GM19397 (cell line): ENCODE measurements at regions not wholly inside any gene's neighbourhood (a gene's known extent, or its start where the extent isn't known, plus 50 kb on each side); places are given as distances from the start of the nearest gene placed in this dataset.
"Not testable (repeated sequence)": the region's sequence is repeated elsewhere in the genome, so short reads cannot be mapped to it uniquely, and the experiment has no call there.

Experiments
- ATAC-seq: cut with Tn5 transposase; IDR thresholded peaks from one replicate; pipeline ENCODE4 v1.9.1; 2021; ENCODE audit warnings: mild to moderate bottlenecking, moderate library complexity; ENCODE audit not compliant: unreplicated experiment

DNA sequence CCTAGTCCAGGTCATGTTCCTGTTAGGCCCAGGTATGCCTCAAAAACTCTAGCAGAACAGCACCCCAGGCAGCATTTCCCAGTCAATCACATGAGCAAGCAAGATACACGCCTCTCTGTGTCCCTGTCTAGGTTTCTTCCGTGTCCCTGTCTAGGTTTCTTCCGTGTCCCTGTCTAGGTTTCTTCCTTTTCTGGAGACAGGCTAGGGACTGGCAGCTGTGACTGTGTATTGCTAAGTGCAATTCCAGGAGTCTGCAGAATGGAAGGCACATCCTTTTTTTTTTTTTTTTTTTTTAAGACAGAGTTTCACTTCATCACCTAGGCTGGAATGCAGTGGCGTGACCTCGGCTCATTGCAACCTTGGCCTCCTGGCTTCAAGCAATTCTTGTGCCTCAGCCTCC lies 77.6 kb downstream of the SETD4 start:
- no peak for ATAC-seq

GRCh38 chr21:35981514-35982070 lies 78.7 kb downstream of the SETD4 start:
- ATAC-seq = no peak

GRCh38 chr21:35980821-35981220 lies 79.5 kb downstream of the SETD4 start:
- no peak for ATAC-seq

DNA sequence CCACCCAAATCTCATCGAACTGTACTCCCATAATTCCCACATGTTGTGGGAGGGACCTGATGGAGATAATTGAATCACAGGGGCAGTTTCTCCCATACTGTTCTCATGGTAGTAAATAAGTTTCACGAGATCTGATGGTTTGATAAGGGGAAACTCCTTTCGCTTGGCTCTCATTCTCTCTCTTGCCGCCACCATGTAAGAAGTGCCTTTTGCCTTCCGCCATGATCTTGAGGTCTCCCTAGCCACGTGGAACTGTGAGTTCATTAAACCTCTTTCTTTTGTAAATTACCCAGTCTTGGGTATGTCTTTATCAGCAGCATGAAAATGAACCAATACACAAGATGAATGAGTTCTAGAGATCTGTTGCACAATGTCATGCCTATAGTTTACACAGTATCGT lies 82.5 kb downstream of the SETD4 start:
- not testable (repeated sequence) for ATAC-seq

GRCh38 chr21:35976929-35977328 lies 83.4 kb downstream of the SETD4 start:
- ATAC-seq = no peak

DNA sequence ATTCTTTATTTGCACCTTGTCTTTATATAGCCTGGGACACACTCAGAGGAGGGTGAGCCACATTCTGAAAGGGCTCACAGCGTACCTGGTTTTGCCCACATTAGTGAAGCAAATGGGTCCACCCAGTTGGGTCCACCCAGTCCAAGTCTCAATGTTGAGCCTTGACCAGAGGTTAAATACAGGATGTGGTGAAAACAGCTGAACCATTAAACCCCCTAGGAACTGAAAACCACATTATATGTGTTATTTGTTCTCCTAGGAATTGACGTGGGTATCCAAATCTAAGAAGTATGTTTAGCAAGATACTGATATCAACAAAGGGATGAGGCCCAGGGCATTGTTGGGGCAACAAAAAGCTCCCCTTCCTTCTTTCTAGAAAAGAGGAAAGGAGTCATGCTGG lies 83.8 kb downstream of the SETD4 start:
- ATAC-seq = no peak

DNA sequence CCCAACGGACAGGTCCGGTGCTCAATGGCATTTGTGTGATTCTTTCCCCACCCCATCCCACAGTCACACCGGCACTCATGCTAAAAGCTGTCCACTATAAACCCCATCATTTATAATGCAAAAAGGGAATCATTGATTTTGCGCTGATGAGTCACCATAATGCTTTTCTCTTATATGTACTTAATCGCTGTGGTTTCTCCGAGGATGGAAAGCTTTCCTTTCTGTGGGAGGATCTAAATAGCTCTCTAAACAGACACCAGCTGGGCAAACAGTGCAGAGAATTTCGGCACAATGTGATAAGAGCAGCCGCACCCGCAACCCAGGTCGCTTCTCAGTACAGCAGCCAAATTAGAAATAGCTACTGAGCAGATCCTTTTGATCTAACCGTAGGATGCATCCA lies 85.6 kb downstream of the SETD4 start:
- no peak for ATAC-seq

GRCh38 chr21:35971824-35972223 lies 88.5 kb downstream of the SETD4 start:
- ATAC-seq = no peak

DNA sequence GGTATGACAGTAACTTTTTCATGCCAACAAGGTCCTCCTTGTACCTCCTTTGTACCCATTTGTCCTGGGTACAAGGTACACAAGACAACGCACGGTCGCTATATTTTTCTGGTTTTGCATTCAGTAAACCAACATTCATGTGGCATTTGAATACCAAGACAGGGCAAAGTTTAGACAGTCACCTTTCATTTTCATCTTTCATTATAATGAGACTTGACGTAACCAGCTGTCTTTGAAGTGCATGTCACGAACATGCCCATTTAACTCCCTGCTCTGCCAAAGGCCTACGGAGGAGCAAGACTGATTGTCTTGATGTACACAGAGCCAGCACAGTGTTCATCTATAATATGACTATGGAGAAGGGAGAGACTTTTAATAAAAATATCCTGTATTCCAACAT lies 91.0 kb downstream of the SETD4 start:
- no peak for ATAC-seq

DNA sequence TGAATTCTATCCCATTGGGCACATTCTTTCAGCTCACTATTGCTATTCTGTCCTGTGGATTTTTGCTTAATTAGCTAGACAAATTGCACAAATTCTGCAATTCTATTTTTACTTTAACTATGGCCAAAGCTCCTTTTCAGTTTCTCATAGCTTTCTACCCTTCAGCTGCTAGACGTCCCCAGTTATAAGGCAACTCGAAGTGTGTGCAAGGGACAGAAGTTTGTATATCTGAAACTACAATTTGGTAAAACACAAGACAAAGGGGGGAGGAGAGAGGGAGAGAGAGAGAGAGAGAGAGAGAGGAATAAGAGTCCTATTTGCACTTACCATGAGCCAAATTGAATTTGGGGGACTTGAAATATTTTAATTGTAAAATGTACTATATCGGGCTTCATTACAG lies 91.8 kb downstream of the SETD4 start:
- ATAC-seq = no peak

DNA sequence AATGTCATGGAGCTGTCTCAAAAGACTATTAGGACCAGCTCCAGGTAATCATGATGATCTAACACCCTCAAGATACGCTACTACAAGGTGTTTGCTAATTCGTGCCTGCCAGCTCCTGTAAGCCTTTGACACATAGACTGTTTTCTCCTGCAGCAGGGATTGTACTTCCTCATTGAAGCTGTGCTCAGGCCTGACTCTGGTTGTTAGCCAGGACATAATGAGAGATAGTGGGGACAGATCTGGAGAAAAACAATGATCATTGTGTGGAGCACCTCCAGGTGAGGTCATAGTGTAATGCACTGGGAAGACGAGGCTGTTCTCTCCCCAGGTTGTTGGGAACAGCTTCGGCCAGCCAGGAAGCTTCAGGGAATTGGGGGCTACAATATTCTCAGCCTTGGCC lies 94.6 kb downstream of the SETD4 start:
- no peak for ATAC-seq

- no peak for ATAC-seq
These were observed 96.3 kb downstream of the SETD4 start for GRCh38 chr21:35963920-35964451.

- no peak for ATAC-seq
These were observed 97.4 kb downstream of the SETD4 start for GRCh38 chr21:35962917-35963316.

DNA sequence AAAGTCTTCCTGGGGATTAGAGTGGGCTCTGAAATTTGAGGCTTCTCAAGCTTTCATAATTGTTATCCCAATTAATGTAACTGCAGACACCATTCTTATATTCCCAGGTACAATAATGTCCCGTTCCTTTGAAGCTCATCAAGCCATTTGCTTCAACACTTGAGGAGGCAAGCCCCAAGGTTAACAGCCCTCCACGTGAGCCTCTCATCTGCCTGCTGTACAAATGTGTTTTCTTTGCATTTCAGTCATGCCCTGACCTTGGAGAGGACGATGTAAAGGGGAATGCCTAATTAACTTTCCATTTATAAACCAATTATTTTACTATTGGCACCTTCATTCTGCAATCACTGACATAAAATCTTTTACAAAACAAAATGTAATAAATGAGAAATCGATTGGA lies 106.3 kb downstream of the SETD4 start:
- ATAC-seq = no peak

- no peak for ATAC-seq
These were observed 106.7 kb downstream of the SETD4 start for GRCh38 chr21:35953597-35953996.

DNA sequence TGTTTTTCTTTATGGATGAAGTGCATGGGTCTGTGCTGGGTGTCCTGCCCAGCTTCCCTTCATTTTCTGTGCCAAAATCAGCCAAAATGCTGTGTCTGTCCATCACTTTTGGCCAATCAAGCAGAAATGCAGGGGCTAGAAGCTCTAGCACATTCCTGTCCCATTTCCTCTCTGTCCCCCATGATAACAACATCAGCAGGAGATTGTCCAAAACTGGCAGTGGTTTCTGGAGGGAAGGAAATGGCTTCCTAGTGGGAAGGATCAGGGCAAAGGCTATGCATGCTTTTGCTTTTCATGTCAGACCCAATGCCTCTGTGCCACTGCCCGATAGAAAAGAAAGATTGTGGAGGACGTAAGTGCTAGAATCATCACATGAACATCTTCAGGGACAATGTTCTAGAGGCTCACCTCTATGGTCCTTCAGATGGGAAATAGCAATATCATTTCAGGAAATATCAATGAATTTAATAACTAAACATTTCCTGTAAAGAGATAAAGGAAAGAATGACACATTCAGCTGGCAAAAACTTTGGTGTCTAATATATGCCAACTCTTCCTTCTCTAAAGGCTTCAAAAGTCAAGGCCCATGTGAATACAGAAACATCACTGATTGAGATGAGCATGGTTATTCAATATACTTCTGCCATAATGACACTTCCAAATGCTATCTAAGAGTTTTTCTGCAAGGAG lies 107.5 kb downstream of the SETD4 start:
- no peak for ATAC-seq

- no peak for ATAC-seq
These were observed 111.3 kb downstream of the SETD4 start for GRCh38 chr21:35948982-35949381.

DNA sequence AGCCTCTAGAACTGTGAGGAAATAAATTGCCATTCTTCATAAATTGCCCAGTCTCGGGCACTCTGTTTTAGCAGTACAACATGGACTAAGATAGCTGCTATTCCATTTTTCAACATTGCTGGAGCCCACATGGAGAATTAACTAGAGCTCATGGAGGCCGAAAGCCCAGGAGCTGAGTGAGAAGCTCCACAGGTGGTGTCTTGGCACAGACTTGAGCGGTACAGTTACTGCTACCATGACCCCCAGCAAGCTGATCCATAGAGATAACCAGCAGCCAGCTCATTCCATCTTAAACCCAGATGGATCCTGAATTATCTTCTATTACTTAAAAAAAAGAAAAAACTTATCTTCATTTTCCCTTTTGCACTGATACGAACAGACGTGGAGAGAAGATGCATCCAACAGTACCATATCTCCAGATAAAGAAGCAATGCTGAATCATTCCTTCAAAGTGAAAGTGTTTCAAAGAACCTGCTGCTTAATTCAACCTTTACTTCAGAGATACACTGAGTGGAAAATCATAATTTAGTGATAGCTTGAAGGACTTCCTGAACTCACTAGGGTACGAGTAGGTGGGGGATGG lies 115.1 kb downstream of the SETD4 start:
- ATAC-seq = no peak

DNA sequence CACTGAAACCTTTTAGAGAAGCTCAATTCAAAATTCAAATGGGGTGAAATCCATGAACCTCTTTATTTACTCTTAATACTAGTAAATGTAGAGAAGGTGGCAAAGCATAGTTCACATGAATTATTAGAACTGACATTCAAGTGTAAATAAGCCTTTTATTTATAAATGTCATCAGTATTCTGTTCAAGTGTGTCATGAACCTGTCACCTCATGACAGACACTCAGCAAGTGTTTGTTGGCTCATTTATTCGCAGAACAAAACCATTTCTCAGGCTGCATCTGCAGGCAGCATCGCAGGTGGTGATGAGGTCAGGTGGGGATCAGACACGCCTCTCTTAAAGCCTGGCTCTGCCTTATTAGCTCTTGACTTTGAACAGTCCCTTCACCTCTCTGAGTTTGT lies 116.6 kb downstream of the SETD4 start:
- ATAC-seq = no peak

DNA sequence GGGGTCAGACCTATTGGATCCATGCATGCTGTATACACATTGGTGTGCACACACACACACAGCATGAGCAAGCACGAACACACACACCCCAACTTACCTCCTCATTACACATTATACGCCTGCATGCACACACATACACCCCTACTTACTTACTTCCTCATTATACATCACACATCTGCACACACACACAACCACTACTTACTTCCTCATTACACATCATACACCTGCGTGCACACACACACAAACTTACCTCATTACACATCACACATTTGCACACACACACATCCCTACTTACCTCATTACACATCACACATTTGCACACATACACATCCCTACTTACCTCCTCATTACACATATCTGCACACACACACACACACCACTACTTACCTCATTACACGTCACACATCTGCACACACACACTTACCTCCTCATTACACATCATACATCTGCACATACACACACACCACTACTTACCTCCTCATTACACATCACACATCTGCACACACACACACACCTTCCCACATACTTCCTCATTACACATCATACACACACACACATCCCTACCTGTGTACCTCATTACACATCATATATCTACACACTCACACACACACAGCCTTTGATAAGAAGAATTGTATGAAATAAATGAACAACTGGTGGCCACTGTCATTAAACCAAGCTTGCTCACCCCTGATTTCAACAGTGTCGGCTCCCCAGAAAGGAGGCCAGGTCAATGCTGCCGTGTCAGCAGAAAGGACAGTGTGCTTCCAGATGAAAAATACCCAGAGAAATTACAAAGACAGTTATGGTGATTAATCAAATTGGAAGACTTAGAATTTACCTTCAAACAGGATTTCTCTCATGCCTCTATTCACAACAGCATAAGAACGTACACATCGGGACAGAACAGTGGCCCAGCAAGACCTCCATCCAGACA lies 117.8 kb downstream of the SETD4 start:
- ATAC-seq = no peak
